MM.1S (cell line): ENCODE measurements at regions not wholly inside any gene's neighbourhood (a gene's known extent, or its start where the extent isn't known, plus 50 kb on each side); places are given as distances from the start of the nearest gene placed in this dataset.

Experiments
- CTCF ChIP-seq: fragments of 300-600 bp; sonication (generic); IDR thresholded peaks from 2 replicates; pipeline ENCODE4 v1.5.1; 2016; ENCODE audit warnings: antibody characterized with exemption, low read length, mixed read lengths
- EZH2 ChIP-seq: fragments of 300-600 bp; sonication (generic); optimal IDR thresholded peaks from 2 replicates; pipeline ENCODE3; 2017; ENCODE audit warnings: low read depth, mild to moderate bottlenecking, antibody characterized with exemption, low read length, mixed read lengths
- EZH2phosphoT487 ChIP-seq: fragments of 300-600 bp; sonication (generic); IDR thresholded peaks from 2 replicates; pipeline ENCODE4 v1.6.1; 2018; ENCODE audit warnings: antibody characterized with exemption, low read length

GRCh38 chr11:130778026-130778425 is 138.3 kb downstream of the SNX19 start:
- TF ChIP-seq EZH2 (no peak), CTCF (no peak), EZH2phosphoT487 (no peak)
